Activated CD8-positive, alpha-beta memory T cell treated with anti-CD3 and anti-CD28 coated beads for 24 hours (primary cell): ENCODE measurements at regions not wholly inside any gene's neighbourhood (a gene's known extent, or its start where the extent isn't known, plus 50 kb on each side); places are given as distances from the start of the nearest gene placed in this dataset.

Source experiments
- DNase-seq: peaks from one replicate; pipeline ENCODE4 v3.0.0-alpha.2; 2020

GRCh38 chr7:46558482-46559193, 637.6 kb upstream of the IGFBP3 start:
- no peak for DNase-seq

GRCh38 chr7:46557781-46558180, 636.7 kb upstream of the IGFBP3 start:
- no peak for DNase-seq

GRCh38 chr7:46557295-46557711, 636.2 kb upstream of the IGFBP3 start:
- DNase-seq: no peak

- DNase-seq: no peak
Observed at GRCh38 chr7:46554688-46555422, 633.8 kb upstream of the IGFBP3 start.

GRCh38 chr7:46551603-46552002, 630.5 kb upstream of the IGFBP3 start:
- no peak for DNase-seq

- no peak for DNase-seq
Observed at GRCh38 chr7:46550864-46551263, 629.8 kb upstream of the IGFBP3 start.

- no peak for DNase-seq
Observed at GRCh38 chr7:46549892-46550639, 629.0 kb upstream of the IGFBP3 start.

GRCh38 chr7:46549347-46549746, 628.3 kb upstream of the IGFBP3 start:
- DNase-seq: no peak

GRCh38 chr7:46547044-46547443, 626.0 kb upstream of the IGFBP3 start:
- no peak for DNase-seq

GRCh38 chr7:46545790-46546189, 624.7 kb upstream of the IGFBP3 start:
- DNase-seq: no peak

GRCh38 chr7:46544396-46545008, 623.4 kb upstream of the IGFBP3 start:
- no peak for DNase-seq

GRCh38 chr7:46542076-46542475, 621.0 kb upstream of the IGFBP3 start:
- no peak for DNase-seq

- no peak for DNase-seq
Observed at GRCh38 chr7:46539892-46540483, 618.9 kb upstream of the IGFBP3 start.

GRCh38 chr7:46537191-46537905, 616.3 kb upstream of the IGFBP3 start:
- no peak for DNase-seq

- no peak for DNase-seq
Observed at GRCh38 chr7:46534664-46535588, 613.9 kb upstream of the IGFBP3 start.

GRCh38 chr7:46533946-46534345, 612.9 kb upstream of the IGFBP3 start:
- DNase-seq: no peak

GRCh38 chr7:46532571-46532970, 611.5 kb upstream of the IGFBP3 start:
- DNase-seq: no peak

- DNase-seq: no peak
Observed at GRCh38 chr7:46530081-46530750, 609.1 kb upstream of the IGFBP3 start.

GRCh38 chr7:46527360-46527759, 606.3 kb upstream of the IGFBP3 start:
- DNase-seq: no peak

GRCh38 chr7:46525876-46526275, 604.8 kb upstream of the IGFBP3 start:
- no peak for DNase-seq

- no peak for DNase-seq
Observed at GRCh38 chr7:46524350-46524749, 603.3 kb upstream of the IGFBP3 start.
